ENCODE measurements at regions not wholly inside any gene's neighbourhood (a gene's known extent, or its start where the extent isn't known, plus 50 kb on each side); places are given as distances from the start of the nearest gene placed in this dataset.

DNA sequence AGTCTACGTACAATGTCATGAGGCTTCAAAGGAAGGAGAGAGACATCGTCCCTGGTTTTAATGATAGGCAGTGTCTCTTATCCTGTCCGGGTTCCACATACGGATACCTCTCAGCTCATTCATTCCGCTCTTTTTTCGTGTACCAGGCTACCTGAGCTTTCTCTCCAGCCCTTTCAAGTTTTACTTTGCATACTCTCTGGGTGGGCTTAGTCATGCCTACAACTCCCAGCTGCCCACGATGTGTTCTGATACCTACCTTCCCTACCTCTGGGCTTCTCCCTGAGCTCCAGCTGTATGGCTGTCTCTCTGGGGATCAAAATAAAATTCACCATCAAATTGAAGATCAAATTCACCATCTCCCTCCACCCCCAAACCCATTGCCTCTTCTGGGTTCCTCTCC, 354.0 kb upstream of the EEF2KMT start:
- Mint-ChIP-seq H3K27me3 (ENCODE audit: low read depth) (peaks cover 65% of the 10 kb centered on the region), H3K27ac (ENCODE audit: unreplicated experiment) (no peak overlapping the region), H3K9me3 (peaks cover 7% of the 10 kb centered on the region), H3K36me3 (ENCODE audit: low read depth) (no peaks in the 10 kb centered on the region), H3K4me1 (peaks cover 8% of the 10 kb centered on the region), H3K4me3 (no peak overlapping the region)
- no peak for DNase-seq (ENCODE audit: low read depth, low spot score)
- TF ChIP-seq, protein P1, sequence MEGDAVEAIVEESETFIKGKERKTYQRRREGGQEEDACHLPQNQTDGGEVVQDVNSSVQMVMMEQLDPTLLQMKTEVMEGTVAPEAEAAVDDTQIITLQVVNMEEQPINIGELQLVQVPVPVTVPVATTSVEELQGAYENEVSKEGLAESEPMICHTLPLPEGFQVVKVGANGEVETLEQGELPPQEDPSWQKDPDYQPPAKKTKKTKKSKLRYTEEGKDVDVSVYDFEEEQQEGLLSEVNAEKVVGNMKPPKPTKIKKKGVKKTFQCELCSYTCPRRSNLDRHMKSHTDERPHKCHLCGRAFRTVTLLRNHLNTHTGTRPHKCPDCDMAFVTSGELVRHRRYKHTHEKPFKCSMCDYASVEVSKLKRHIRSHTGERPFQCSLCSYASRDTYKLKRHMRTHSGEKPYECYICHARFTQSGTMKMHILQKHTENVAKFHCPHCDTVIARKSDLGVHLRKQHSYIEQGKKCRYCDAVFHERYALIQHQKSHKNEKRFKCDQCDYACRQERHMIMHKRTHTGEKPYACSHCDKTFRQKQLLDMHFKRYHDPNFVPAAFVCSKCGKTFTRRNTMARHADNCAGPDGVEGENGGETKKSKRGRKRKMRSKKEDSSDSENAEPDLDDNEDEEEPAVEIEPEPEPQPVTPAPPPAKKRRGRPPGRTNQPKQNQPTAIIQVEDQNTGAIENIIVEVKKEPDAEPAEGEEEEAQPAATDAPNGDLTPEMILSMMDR (conservative IDR thresholded peaks at IDR 0.05): no peak

DNA sequence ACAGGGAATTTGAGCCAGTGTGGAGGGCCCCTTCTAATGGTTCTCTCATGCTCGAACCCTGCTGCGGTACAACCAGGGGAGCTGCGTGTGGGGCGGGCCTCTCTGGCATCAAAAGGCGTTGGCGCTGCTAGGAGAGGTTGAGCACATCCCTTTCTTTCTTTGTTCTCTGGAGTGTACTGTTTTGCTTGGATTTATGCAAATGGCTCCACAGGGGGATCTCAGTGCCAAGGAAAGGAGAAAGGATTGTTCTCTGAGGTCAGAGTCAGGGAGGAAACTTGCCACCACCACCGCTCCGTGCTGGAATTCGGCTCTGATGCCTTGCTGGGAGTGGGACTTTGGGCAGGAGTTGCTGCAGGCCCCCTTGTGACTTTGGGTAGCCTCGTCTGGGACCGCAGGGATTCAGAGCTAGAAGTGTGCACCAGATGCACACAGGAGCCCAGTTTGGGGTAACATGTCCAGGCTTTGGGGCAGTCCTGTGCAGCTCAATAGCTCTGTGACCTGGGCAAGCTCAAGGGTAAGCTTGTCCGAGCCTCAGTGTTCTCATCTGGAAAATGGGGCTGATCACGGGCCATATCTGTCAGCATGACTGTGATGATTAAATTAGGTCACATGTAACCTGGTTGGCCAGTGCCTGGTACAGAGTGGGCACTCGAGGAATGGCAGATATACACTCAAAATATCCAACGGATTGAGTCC, 353.0 kb upstream of the EEF2KMT start:
- TF ChIP-seq, protein P1 (conservative IDR thresholded peaks at IDR 0.05): no peak
- H3K27ac Mint-ChIP-seq (ENCODE audit: unreplicated experiment): no peak overlapping the region
- H3K9me3 Mint-ChIP-seq: peaks cover 7% of the 10 kb centered on the region
- H3K27me3 Mint-ChIP-seq (ENCODE audit: low read depth): peaks cover 71% of the 10 kb centered on the region
- DNase-seq (ENCODE audit: low read depth, low spot score): no peak
- peaks cover 8% of the 10 kb centered on the region for H3K4me1 Mint-ChIP-seq
- no peaks in the 10 kb centered on the region for H3K36me3 Mint-ChIP-seq (ENCODE audit: low read depth)
- H3K4me3 Mint-ChIP-seq: no peak overlapping the region

DNA sequence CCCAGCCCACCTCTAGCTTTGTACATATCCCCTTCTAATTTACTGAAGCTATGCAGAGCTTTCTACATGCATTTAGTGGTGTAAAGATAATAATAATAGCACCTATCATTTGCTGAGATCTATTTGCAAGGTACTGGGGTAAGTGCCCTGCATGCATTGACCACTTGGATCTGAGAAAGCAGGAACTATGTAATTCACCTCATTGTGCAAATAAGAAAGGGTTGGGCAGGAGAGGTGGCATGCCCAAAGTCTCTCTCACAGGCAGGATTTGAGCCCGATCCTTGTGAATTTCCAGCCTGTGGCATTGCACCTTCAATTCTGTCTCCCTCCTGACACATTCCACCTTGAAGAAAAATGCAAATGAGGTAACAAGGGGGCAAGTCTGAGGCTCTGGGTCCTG, 352.3 kb upstream of the EEF2KMT start:
- DNase-seq (ENCODE audit: low read depth, low spot score): no peak
- Mint-ChIP-seq H3K27me3 (ENCODE audit: low read depth) (peaks cover 74% of the 10 kb centered on the region), H3K36me3 (ENCODE audit: low read depth) (no peaks in the 10 kb centered on the region), H3K4me1 (peaks cover 8% of the 10 kb centered on the region), H3K27ac (ENCODE audit: unreplicated experiment) (no peak overlapping the region), H3K9me3 (peaks cover 6% of the 10 kb centered on the region), H3K4me3 (no peak overlapping the region)
- TF ChIP-seq, protein P1 (conservative IDR thresholded peaks at IDR 0.05): no peak

DNA sequence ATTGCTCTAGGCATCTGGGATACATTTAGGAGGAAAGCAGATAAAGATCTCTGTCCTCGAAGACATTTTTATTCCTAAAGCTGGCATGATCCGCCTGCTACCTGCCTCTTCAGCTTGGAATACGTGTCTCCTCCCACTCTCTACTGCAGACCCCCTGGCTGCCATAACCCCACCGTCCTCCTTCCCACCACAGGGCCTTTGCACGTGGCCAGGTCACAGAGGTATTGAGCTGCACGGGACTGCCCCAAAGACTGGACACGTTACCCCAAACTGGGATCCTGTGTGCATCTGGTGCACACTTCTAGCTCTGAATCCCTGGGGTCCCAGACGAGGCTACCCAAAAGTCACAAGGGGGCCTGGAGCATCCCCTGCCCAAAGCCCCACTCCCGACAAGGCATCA, 351.2 kb upstream of the EEF2KMT start:
- Mint-ChIP-seq H3K27me3 (ENCODE audit: low read depth) (peaks cover 79% of the 10 kb centered on the region), H3K27ac (ENCODE audit: unreplicated experiment) (no peak overlapping the region), H3K4me3 (no peak overlapping the region), H3K4me1 (peaks cover 8% of the 10 kb centered on the region), H3K36me3 (ENCODE audit: low read depth) (no peaks in the 10 kb centered on the region), H3K9me3 (peaks cover 5% of the 10 kb centered on the region)
- TF ChIP-seq, protein P1 (conservative IDR thresholded peaks at IDR 0.05): no peak
- DNase-seq (ENCODE audit: low read depth, low spot score): no peak

DNA sequence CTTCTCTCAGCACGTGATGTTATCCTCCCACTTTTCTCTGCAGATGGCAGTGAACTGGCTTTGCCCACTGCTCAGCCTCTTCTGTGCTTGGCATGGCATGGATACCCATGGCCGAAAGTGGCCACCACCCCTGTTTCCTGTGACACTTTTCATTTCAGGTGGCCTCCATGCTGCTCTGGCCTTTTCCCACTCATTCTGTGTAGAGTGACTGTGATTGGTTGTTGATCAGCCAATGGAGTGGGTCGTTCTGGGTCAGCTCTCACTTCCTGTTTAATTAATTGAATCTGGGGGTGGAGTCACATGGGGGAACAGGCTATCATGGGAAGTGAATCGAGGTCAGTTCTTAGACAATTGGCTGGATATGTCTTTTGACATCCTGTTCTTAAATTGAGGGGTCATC, 350.1 kb upstream of the EEF2KMT start:
- no peak overlapping the region for H3K4me3 Mint-ChIP-seq
- no peak for DNase-seq (ENCODE audit: low read depth, low spot score)
- no peaks in the 10 kb centered on the region for H3K36me3 Mint-ChIP-seq (ENCODE audit: low read depth)
- H3K27ac Mint-ChIP-seq (ENCODE audit: unreplicated experiment): no peak overlapping the region
- peaks cover 72% of the 10 kb centered on the region for H3K27me3 Mint-ChIP-seq (ENCODE audit: low read depth)
- peaks cover 8% of the 10 kb centered on the region for H3K4me1 Mint-ChIP-seq
- TF ChIP-seq, protein P1 (conservative IDR thresholded peaks at IDR 0.05): no peak
- peaks cover 5% of the 10 kb centered on the region for H3K9me3 Mint-ChIP-seq
